ENCODE measurements at regions not wholly inside any gene's neighbourhood (a gene's known extent, or its start where the extent isn't known, plus 50 kb on each side); places are given as distances from the start of the nearest gene placed in this dataset.
A peak's percentile ranks its signal among the peaks of the same experiment; 100 is the strongest.
"Not testable (repeated sequence)": the region's sequence is repeated elsewhere in the genome, so short reads cannot be mapped to it uniquely, and the experiment has no call there.

- DNase-seq, result not testable (repeated sequence)
Measured at GRCh38 chr3:125697979-125698640, 102.8 kb upstream of the OSBPL11 start.

GRCh38 chr3:125715651-125716050 lies 120.4 kb upstream of the OSBPL11 start:
- DNase-seq, result no peak

GRCh38 chr3:125732151-125732550 lies 136.9 kb upstream of the OSBPL11 start:
- DNase-seq, result not testable (repeated sequence)

- DNase-seq, result not testable (repeated sequence)
Measured at GRCh38 chr3:125741991-125742718, 146.9 kb upstream of the OSBPL11 start.

GRCh38 chr3:125742845-125743244 lies 147.5 kb upstream of the OSBPL11 start:
- DNase-seq, result peak; percentile 11

GRCh38 chr3:125757050-125757449 lies 161.8 kb upstream of the OSBPL11 start:
- DNase-seq, result not testable (repeated sequence)

GRCh38 chr3:125758641-125759130 lies 163.4 kb upstream of the OSBPL11 start:
- not testable (repeated sequence) for DNase-seq

GRCh38 chr3:125762601-125763000 lies 167.3 kb upstream of the OSBPL11 start:
- DNase-seq, result not testable (repeated sequence)

GRCh38 chr3:125766285-125766826 lies 171.1 kb upstream of the OSBPL11 start:
- peak; percentile 51 for DNase-seq

GRCh38 chr3:125766931-125767330 lies 171.6 kb upstream of the OSBPL11 start:
- DNase-seq, result not testable (repeated sequence)

- no peak for DNase-seq
Measured at GRCh38 chr3:125767641-125768040, 172.3 kb upstream of the OSBPL11 start.

- not testable (repeated sequence) for DNase-seq
Measured at GRCh38 chr3:125768821-125769220, 173.5 kb upstream of the OSBPL11 start.

GRCh38 chr3:125771506-125771905 lies 176.2 kb upstream of the OSBPL11 start:
- not testable (repeated sequence) for DNase-seq

GRCh38 chr3:125774433-125775034 lies 179.2 kb upstream of the OSBPL11 start:
- DNase-seq, result not testable (repeated sequence)

GRCh38 chr3:125775106-125775505 lies 179.8 kb upstream of the OSBPL11 start:
- DNase-seq, result not testable (repeated sequence)

GRCh38 chr3:125775606-125776294 lies 180.5 kb upstream of the OSBPL11 start:
- DNase-seq, result not testable (repeated sequence)

GRCh38 chr3:125779276-125779675 lies 184.0 kb upstream of the OSBPL11 start:
- DNase-seq, result not testable (repeated sequence)

- DNase-seq, result not testable (repeated sequence)
Measured at GRCh38 chr3:125779918-125780317, 184.6 kb upstream of the OSBPL11 start.

GRCh38 chr3:125781678-125782077 lies 186.4 kb upstream of the OSBPL11 start:
- DNase-seq, result not testable (repeated sequence)

- not testable (repeated sequence) for DNase-seq
Measured at GRCh38 chr3:125790312-125790711, 178.7 kb upstream of the ROPN1B start.

- DNase-seq, result not testable (repeated sequence)
Measured at GRCh38 chr3:125791021-125791420, 178.0 kb upstream of the ROPN1B start.

- DNase-seq, result not testable (repeated sequence)
Measured at GRCh38 chr3:125810010-125810409, 159.0 kb upstream of the ROPN1B start.

GRCh38 chr3:125822175-125822574 lies 146.8 kb upstream of the ROPN1B start:
- DNase-seq, result peak; percentile 57
